ENCODE measurements at regions not wholly inside any gene's neighbourhood (a gene's known extent, or its start where the extent isn't known, plus 50 kb on each side); places are given as distances from the start of the nearest gene placed in this dataset.

GRCh38 chr17:33516645-33517044, 223.6 kb upstream of the ASIC2 start:
- DNase-seq, result no peak

GRCh38 chr17:33517746-33518145, 224.7 kb upstream of the ASIC2 start:
- DNase-seq, result no peak

- no peak for DNase-seq
These were observed 226.6 kb upstream of the ASIC2 start for GRCh38 chr17:33519692-33520091.

- DNase-seq, result peak; percentile 22
These were observed 227.6 kb upstream of the ASIC2 start for GRCh38 chr17:33520426-33521330.

GRCh38 chr17:33521784-33522183, 228.7 kb upstream of the ASIC2 start:
- no peak for DNase-seq

- no peak for DNase-seq
These were observed 229.5 kb upstream of the ASIC2 start for GRCh38 chr17:33522623-33523022.

GRCh38 chr17:33523577-33523981, 230.5 kb upstream of the ASIC2 start:
- DNase-seq, result peak; percentile 41

GRCh38 chr17:33525186-33525585, 232.1 kb upstream of the ASIC2 start:
- no peak for DNase-seq

- DNase-seq, result no peak
These were observed 233.6 kb upstream of the ASIC2 start for GRCh38 chr17:33526717-33527116.

- no peak for DNase-seq
These were observed 234.2 kb upstream of the ASIC2 start for GRCh38 chr17:33527290-33527689.

- peak; percentile 24 for DNase-seq
These were observed 235.8 kb upstream of the ASIC2 start for GRCh38 chr17:33528846-33529245.

GRCh38 chr17:33529816-33530215, 236.7 kb upstream of the ASIC2 start:
- DNase-seq, result no peak

GRCh38 chr17:33531311-33531710, 238.2 kb upstream of the ASIC2 start:
- no peak for DNase-seq

GRCh38 chr17:33534087-33534486, 241.0 kb upstream of the ASIC2 start:
- DNase-seq, result no peak

- no peak for DNase-seq
These were observed 252.0 kb upstream of the ASIC2 start for GRCh38 chr17:33545124-33545523.

GRCh38 chr17:33550261-33550660, 257.2 kb upstream of the ASIC2 start:
- DNase-seq, result no peak

GRCh38 chr17:33551075-33551474, 258.0 kb upstream of the ASIC2 start:
- no peak for DNase-seq

GRCh38 chr17:33551911-33552310, 258.8 kb upstream of the ASIC2 start:
- no peak for DNase-seq

- no peak for DNase-seq
These were observed 267.1 kb upstream of the ASIC2 start for GRCh38 chr17:33560165-33560564.

- no peak for DNase-seq
These were observed 267.8 kb upstream of the ASIC2 start for GRCh38 chr17:33560871-33561270.

- DNase-seq, result no peak
These were observed 268.7 kb upstream of the ASIC2 start for GRCh38 chr17:33561569-33562334.

- no peak for DNase-seq
These were observed 269.7 kb upstream of the ASIC2 start for GRCh38 chr17:33562792-33563191.

- no peak for DNase-seq
These were observed 271.1 kb upstream of the ASIC2 start for GRCh38 chr17:33564146-33564545.

- no peak for DNase-seq
These were observed 274.1 kb upstream of the ASIC2 start for GRCh38 chr17:33567223-33567622.
